ENCODE measurements at regions not wholly inside any gene's neighbourhood (a gene's known extent, or its start where the extent isn't known, plus 50 kb on each side); places are given as distances from the start of the nearest gene placed in this dataset.

GRCh38 chr5:58403822-58404433 is 56.0 kb downstream of the PLK2 start:
- Histone ChIP-seq H3K9me3 (no peaks in the 10 kb centered on the region), H3K36me3 (no peaks in the 10 kb centered on the region), H3K4me1 (no peaks in the 10 kb centered on the region), H3K27me3 (ENCODE audit: low read depth) (no peaks in the 10 kb centered on the region), H3K4me3 (no peak overlapping the region), H3K27ac (no peak overlapping the region)
- intact Hi-C loops (cut with DNase I) = no loop called here
- DNase-seq (no peak), ATAC-seq (no peak)
- TF ChIP-seq CTCF (IDR thresholded peaks at IDR 0.05) = no peak

DNA sequence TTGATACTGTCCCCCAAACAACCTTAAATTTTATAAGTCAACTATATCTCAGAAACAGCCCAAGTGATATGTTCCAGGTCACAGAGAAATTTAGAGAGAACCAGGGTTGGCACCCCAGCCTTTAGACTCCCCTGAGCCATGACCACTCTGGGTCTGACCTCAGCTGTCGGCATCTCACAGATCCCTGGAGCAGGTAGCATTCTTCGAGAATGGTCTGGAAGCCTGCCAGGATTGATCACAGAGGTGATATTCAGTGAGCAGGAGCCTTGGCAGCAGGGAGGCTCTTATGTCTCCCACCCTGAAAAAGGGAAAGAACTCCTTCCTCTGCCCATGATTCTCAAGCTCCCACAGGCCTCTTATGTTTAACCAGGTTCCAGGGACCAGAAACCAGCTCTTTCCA is 58.2 kb downstream of the PLK2 start:
- no peak overlapping the region for H3K27ac ChIP-seq
- TF ChIP-seq CTCF (IDR thresholded peaks at IDR 0.05) = no peak
- DNase-seq (no peak), ATAC-seq (no peak)
- H3K36me3 ChIP-seq = no peaks in the 10 kb centered on the region
- no peaks in the 10 kb centered on the region for H3K4me1 ChIP-seq
- H3K9me3 ChIP-seq = no peaks in the 10 kb centered on the region
- H3K4me3 ChIP-seq = no peak overlapping the region
- H3K27me3 ChIP-seq (ENCODE audit: low read depth) = no peaks in the 10 kb centered on the region
- intact Hi-C loops (cut with DNase I) = no loop called here

- no peaks in the 10 kb centered on the region for H3K9me3 ChIP-seq
- no peak for TF ChIP-seq CTCF (IDR thresholded peaks at IDR 0.05)
- intact Hi-C loops (cut with DNase I) = no loop called here
- no peaks in the 10 kb centered on the region for H3K4me1 ChIP-seq
- DNase-seq = no peak
- H3K27me3 ChIP-seq (ENCODE audit: low read depth) = no peaks in the 10 kb centered on the region
- no peak for ATAC-seq
- no peak overlapping the region for H3K4me3 ChIP-seq
- no peaks in the 10 kb centered on the region for H3K36me3 ChIP-seq
- H3K27ac ChIP-seq = no peak overlapping the region
Observed at GRCh38 chr5:58400737-58401136, 59.1 kb downstream of the PLK2 start.

DNA sequence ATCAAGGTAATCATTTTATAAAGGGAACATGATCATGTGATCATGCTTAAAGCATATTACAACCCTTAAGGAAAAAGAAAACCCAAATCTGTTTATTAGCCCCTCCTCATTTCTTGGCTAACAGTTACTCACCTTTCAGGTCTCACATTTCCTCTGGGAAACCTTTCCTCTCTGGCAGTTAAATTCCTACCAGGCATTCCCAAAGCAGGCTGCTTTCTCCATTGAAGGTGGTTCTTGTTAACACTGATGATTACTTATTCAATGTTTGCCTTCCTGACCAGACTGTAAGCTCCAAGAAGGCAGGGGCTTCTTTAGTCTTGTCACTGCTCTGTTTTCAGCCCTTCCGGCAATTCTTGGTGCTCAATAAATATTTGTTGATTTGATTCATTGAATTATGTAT is 59.9 kb downstream of the PLK2 start:
- no peak for ATAC-seq
- Histone ChIP-seq H3K36me3 (no peaks in the 10 kb centered on the region), H3K4me3 (no peak overlapping the region), H3K27ac (no peak overlapping the region), H3K27me3 (ENCODE audit: low read depth) (no peaks in the 10 kb centered on the region), H3K4me1 (no peaks in the 10 kb centered on the region), H3K9me3 (no peaks in the 10 kb centered on the region)
- DNase-seq = no peak
- intact Hi-C loops (cut with DNase I) = no loop called here
- TF ChIP-seq CTCF (IDR thresholded peaks at IDR 0.05) = no peak

- TF ChIP-seq CTCF (IDR thresholded peaks at IDR 0.05) = no peak
- H3K4me1 ChIP-seq = no peaks in the 10 kb centered on the region
- intact Hi-C loops (cut with DNase I) = no loop called here
- H3K36me3 ChIP-seq = no peaks in the 10 kb centered on the region
- no peak overlapping the region for H3K4me3 ChIP-seq
- DNase-seq = no peak
- H3K27me3 ChIP-seq (ENCODE audit: low read depth) = no peaks in the 10 kb centered on the region
- no peak for ATAC-seq
- H3K27ac ChIP-seq = no peak overlapping the region
- H3K9me3 ChIP-seq = no peaks in the 10 kb centered on the region
Observed at GRCh38 chr5:58394339-58394738, 65.5 kb downstream of the PLK2 start.

DNA sequence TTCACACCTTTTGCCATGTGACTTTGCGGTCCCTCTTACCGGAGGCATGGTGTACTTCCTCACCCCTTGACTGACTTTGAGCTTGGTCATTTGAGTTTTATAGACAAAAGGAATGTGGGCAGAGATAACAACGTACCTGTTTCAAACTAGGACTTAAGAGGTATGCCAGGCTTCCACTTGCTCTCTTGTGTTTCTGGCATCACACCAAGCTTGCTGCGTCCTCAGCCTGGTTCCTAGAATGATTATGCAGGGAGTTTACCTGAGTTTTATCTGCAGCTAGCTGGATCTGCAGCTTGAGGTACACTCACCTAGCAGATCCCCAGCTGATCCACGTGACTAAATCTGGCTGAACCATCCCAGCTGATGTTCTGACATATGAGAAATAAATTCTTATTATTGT is 66.2 kb downstream of the PLK2 start:
- no peaks in the 10 kb centered on the region for H3K36me3 ChIP-seq
- ATAC-seq = peak in 1 of 2 donors; percentile 26
- intact Hi-C loops (cut with DNase I) = no loop called here
- no peak overlapping the region for H3K4me3 ChIP-seq
- H3K9me3 ChIP-seq = no peaks in the 10 kb centered on the region
- no peak for DNase-seq
- TF ChIP-seq CTCF (IDR thresholded peaks at IDR 0.05) = no peak
- no peak overlapping the region for H3K27ac ChIP-seq
- H3K4me1 ChIP-seq = no peaks in the 10 kb centered on the region
- H3K27me3 ChIP-seq (ENCODE audit: low read depth) = no peaks in the 10 kb centered on the region

All from lower lobe of right lung (tissue), 2 donors.